Activated CD4-positive, alpha-beta T cell treated with anti-CD3 and anti-CD28 coated beads, Interleukin-2, amount 50 U/mL, for 16 hours (primary cell): ENCODE measurements at regions not wholly inside any gene's neighbourhood (a gene's known extent, or its start where the extent isn't known, plus 50 kb on each side); places are given as distances from the start of the nearest gene placed in this dataset.

Experiments used
- DNase-seq: peaks from one replicate; pipeline ENCODE4 v3.0.0-alpha.2; 2020

- DNase-seq = no peak
Observed at GRCh38 chr15:98568382-98569017, 79.8 kb upstream of the IGF1R start.

- DNase-seq = no peak
Observed at GRCh38 chr15:98570119-98570518, 78.2 kb upstream of the IGF1R start.

GRCh38 chr15:98580572-98580971, 67.8 kb upstream of the IGF1R start:
- no peak for DNase-seq

- DNase-seq = no peak
Observed at GRCh38 chr15:98581715-98582114, 66.6 kb upstream of the IGF1R start.

GRCh38 chr15:98582900-98583554, 65.3 kb upstream of the IGF1R start:
- DNase-seq = no peak

- DNase-seq = no peak
Observed at GRCh38 chr15:98583771-98584430, 64.4 kb upstream of the IGF1R start.

GRCh38 chr15:98586066-98586465, 62.3 kb upstream of the IGF1R start:
- DNase-seq = no peak

- DNase-seq = no peak
Observed at GRCh38 chr15:98592136-98592535, 56.2 kb upstream of the IGF1R start.

- no peak for DNase-seq
Observed at GRCh38 chr15:98596131-98596530, 52.2 kb upstream of the IGF1R start.

- DNase-seq = no peak
Observed at GRCh38 chr15:98596885-98597392, 51.4 kb upstream of the IGF1R start.

- no peak for DNase-seq
Observed at GRCh38 chr15:98597666-98598065, 50.7 kb upstream of the IGF1R start.
